ENCODE measurements at regions not wholly inside any gene's neighbourhood (a gene's known extent, or its start where the extent isn't known, plus 50 kb on each side); places are given as distances from the start of the nearest gene placed in this dataset.

- no peak for DNase-seq
These were observed 160.0 kb downstream of the NDUFA10 start for GRCh38 chr2:239865059-239865639.

GRCh38 chr2:239864247-239865058 lies 160.7 kb downstream of the NDUFA10 start:
- DNase-seq: no peak

- no peak for DNase-seq
These were observed 162.5 kb downstream of the NDUFA10 start for GRCh38 chr2:239862613-239863012.

GRCh38 chr2:239858179-239858578 lies 167.0 kb downstream of the NDUFA10 start:
- DNase-seq: no peak

GRCh38 chr2:239857591-239857990 lies 167.6 kb downstream of the NDUFA10 start:
- DNase-seq: no peak

- DNase-seq: no peak
These were observed 168.4 kb downstream of the NDUFA10 start for GRCh38 chr2:239856620-239857285.

- no peak for DNase-seq
These were observed 169.1 kb downstream of the NDUFA10 start for GRCh38 chr2:239855863-239856587.

GRCh38 chr2:239854596-239854995 lies 170.5 kb downstream of the NDUFA10 start:
- no peak for DNase-seq

GRCh38 chr2:239853706-239854327 lies 171.3 kb downstream of the NDUFA10 start:
- DNase-seq: no peak

- DNase-seq: no peak
These were observed 172.0 kb downstream of the NDUFA10 start for GRCh38 chr2:239853121-239853520.

GRCh38 chr2:239852272-239852671 lies 172.9 kb downstream of the NDUFA10 start:
- no peak for DNase-seq

- DNase-seq: no peak
These were observed 178.1 kb downstream of the NDUFA10 start for GRCh38 chr2:239846789-239847676.

- DNase-seq: no peak
These were observed 179.2 kb downstream of the NDUFA10 start for GRCh38 chr2:239845968-239846367.

GRCh38 chr2:239839306-239839705 lies 185.8 kb downstream of the NDUFA10 start:
- DNase-seq: no peak

- no peak for DNase-seq
These were observed 188.9 kb downstream of the NDUFA10 start for GRCh38 chr2:239836021-239836765.

GRCh38 chr2:239835056-239835455 lies 190.1 kb downstream of the NDUFA10 start:
- no peak for DNase-seq

- DNase-seq: no peak
These were observed 191.0 kb downstream of the NDUFA10 start for GRCh38 chr2:239834143-239834542.

GRCh38 chr2:239833269-239834109 lies 191.7 kb downstream of the NDUFA10 start:
- DNase-seq: no peak

- DNase-seq: no peak
These were observed 192.5 kb downstream of the NDUFA10 start for GRCh38 chr2:239832490-239833268.
